ENCODE measurements at regions not wholly inside any gene's neighbourhood (a gene's known extent, or its start where the extent isn't known, plus 50 kb on each side); places are given as distances from the start of the nearest gene placed in this dataset.

DNA sequence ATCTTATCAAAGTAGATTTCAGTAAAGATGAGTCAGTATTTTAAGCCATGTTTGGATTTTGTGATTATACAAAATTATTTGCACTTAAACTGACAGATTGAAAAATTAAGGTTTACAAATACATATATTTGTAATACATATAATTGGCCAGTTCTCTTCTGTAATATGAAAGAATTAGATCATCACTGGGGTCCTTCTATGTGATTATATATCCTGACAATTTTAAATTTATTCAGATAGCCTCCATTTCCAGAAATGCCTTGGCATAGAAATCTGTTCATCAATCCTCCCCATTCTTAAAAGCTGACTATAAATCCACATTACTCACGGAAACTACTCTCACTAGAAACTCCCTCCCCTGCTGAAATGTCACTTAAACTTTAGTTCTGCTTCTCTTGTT is 280.4 kb upstream of the ANXA10 start:
- TF ChIP-seq EZH2 (IDR thresholded peaks at IDR 0.05; ENCODE audit: insufficient read depth, poor library complexity, severe bottlenecking) = no peak
- TF ChIP-seq EZH2phosphoT487 (IDR thresholded peaks at IDR 0.05; ENCODE audit: insufficient read depth, low read depth) = no peak
